ENCODE measurements at regions not wholly inside any gene's neighbourhood (a gene's known extent, or its start where the extent isn't known, plus 50 kb on each side); places are given as distances from the start of the nearest gene placed in this dataset.

DNA sequence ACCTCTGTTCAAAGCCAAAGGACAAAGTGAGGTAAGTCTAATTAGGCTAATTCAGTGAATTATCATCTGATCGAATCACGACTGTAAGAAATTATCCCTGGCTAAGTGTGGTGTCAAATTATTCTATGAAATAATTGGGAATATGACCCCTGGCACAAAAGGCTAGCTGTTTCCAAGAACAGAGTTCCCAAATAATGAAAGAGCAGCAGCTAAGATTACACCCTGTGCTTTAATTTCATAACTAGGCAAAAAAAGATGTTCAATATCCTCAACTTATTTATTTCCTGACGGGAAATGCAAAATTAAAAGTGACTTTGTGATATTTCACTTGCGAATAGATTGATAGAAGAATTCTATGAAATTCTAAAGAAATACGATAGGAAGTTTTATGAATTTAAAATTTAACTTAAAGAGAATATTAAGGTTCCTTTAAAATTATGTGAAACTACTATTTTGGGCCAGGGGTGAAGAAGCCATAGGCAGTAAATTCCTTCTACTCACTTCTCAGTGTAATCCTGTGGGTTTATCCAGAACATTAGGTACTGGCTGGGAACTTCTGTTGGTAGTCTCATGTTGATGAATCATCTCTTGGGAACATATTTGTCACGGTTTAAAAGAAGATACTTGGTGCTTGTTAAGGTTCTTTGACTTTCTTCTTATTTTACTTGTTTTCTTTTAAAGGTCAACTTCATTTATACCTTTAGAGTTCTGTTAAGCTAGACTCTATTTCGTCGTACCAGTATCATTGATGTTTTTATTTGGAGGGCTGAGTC is 148.5 kb downstream of the POLR1F start:
- no peak for TF ChIP-seq POLR2AphosphoS5 (IDR thresholded peaks at IDR 0.05)
- TF ChIP-seq, protein P1, sequence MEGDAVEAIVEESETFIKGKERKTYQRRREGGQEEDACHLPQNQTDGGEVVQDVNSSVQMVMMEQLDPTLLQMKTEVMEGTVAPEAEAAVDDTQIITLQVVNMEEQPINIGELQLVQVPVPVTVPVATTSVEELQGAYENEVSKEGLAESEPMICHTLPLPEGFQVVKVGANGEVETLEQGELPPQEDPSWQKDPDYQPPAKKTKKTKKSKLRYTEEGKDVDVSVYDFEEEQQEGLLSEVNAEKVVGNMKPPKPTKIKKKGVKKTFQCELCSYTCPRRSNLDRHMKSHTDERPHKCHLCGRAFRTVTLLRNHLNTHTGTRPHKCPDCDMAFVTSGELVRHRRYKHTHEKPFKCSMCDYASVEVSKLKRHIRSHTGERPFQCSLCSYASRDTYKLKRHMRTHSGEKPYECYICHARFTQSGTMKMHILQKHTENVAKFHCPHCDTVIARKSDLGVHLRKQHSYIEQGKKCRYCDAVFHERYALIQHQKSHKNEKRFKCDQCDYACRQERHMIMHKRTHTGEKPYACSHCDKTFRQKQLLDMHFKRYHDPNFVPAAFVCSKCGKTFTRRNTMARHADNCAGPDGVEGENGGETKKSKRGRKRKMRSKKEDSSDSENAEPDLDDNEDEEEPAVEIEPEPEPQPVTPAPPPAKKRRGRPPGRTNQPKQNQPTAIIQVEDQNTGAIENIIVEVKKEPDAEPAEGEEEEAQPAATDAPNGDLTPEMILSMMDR (IDR thresholded peaks at IDR 0.05) = no peak
- TF ChIP-seq POLR2A (IDR thresholded peaks at IDR 0.05) = no peak

Measured in breast epithelium (tissue), 3 donors.